ENCODE measurements at regions not wholly inside any gene's neighbourhood (a gene's known extent, or its start where the extent isn't known, plus 50 kb on each side); places are given as distances from the start of the nearest gene placed in this dataset.

DNA sequence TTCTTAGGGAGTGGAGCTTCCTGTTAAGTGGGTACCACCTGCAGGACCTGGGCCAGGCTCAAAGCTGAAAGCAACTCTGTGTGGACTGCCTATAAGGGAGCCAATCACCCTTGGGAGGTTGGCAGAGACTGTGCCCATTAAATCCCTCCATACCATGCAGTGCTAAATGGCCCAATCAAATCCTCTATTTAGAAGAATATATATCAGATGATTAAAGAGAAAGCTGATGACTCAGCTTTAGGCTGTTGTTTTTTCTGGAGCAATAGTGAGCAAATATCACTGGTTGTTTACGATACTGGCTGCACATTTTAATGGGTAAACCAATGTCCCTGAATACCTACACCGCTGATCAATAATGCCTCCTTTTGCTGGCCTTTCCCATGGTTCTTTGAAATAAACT is 101.3 kb downstream of the TMX1 start:
- Mint-ChIP-seq H3K27ac (ENCODE audit: unreplicated experiment) (no peak overlapping the region), H3K27me3 (ENCODE audit: unreplicated experiment) (no peaks in the 10 kb centered on the region), H3K4me3 (ENCODE audit: unreplicated experiment) (no peak overlapping the region), H3K36me3 (ENCODE audit: low read depth, unreplicated experiment) (peaks cover 4% of the 10 kb centered on the region), H3K4me1 (ENCODE audit: unreplicated experiment) (no peaks in the 10 kb centered on the region), H3K9me3 (ENCODE audit: unreplicated experiment) (peaks cover 9% of the 10 kb centered on the region)
- TF ChIP-seq, protein P1, sequence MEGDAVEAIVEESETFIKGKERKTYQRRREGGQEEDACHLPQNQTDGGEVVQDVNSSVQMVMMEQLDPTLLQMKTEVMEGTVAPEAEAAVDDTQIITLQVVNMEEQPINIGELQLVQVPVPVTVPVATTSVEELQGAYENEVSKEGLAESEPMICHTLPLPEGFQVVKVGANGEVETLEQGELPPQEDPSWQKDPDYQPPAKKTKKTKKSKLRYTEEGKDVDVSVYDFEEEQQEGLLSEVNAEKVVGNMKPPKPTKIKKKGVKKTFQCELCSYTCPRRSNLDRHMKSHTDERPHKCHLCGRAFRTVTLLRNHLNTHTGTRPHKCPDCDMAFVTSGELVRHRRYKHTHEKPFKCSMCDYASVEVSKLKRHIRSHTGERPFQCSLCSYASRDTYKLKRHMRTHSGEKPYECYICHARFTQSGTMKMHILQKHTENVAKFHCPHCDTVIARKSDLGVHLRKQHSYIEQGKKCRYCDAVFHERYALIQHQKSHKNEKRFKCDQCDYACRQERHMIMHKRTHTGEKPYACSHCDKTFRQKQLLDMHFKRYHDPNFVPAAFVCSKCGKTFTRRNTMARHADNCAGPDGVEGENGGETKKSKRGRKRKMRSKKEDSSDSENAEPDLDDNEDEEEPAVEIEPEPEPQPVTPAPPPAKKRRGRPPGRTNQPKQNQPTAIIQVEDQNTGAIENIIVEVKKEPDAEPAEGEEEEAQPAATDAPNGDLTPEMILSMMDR (IDR thresholded peaks at IDR 0.05; ENCODE audit: unreplicated experiment) = no peak
- no peak for DNase-seq (ENCODE audit: low spot score)

DNA sequence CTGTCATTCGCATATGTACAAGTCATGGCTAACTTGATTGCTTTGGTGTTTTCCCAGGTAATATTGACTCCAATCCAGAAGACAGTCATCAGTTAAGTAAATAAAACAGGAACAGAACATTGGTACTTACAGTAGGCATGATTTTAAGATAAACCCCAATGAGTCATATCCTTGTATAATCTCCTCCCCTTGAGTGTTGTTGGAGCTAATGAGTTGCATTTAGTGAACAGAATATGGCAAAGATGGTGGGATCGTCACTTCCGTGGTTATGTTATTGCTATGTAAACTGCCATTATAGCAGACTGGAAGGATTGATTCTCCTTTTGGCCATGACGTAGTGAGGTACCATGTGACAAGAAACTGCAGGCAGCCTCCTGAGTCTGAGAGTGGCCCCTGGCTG is 102.2 kb downstream of the TMX1 start:
- TF ChIP-seq, protein P1 (IDR thresholded peaks at IDR 0.05; ENCODE audit: unreplicated experiment) = no peak
- no peak overlapping the region for H3K27ac Mint-ChIP-seq (ENCODE audit: unreplicated experiment)
- peaks cover 9% of the 10 kb centered on the region for H3K9me3 Mint-ChIP-seq (ENCODE audit: unreplicated experiment)
- no peak overlapping the region for H3K4me3 Mint-ChIP-seq (ENCODE audit: unreplicated experiment)
- no peak for DNase-seq (ENCODE audit: low spot score)
- no peaks in the 10 kb centered on the region for H3K27me3 Mint-ChIP-seq (ENCODE audit: unreplicated experiment)
- peaks cover 4% of the 10 kb centered on the region for H3K36me3 Mint-ChIP-seq (ENCODE audit: low read depth, unreplicated experiment)
- no peaks in the 10 kb centered on the region for H3K4me1 Mint-ChIP-seq (ENCODE audit: unreplicated experiment)

DNA sequence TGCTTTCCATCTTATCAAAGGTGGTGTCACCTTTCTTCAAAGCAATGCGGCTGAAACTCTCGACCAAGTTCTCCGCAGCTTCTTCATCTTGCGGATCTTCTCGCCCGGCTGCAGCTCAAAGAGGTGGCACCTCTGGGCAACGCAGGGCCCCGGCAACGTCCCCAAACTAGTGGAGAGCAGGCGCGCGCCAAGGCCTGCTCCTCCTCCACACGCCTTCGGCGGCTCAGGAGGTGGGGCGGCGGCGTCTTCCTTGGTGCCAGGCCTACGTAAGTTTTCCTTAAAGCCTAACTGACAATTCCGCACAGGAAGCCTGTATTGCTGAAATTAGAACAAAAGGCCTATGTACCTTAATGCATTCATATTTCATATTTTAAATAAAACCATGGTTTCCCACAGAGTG is 112.0 kb downstream of the TMX1 start:
- Mint-ChIP-seq H3K36me3 (ENCODE audit: low read depth, unreplicated experiment) (peaks cover 3% of the 10 kb centered on the region), H3K4me3 (ENCODE audit: unreplicated experiment) (no peak overlapping the region), H3K27me3 (ENCODE audit: unreplicated experiment) (no peaks in the 10 kb centered on the region), H3K9me3 (ENCODE audit: unreplicated experiment) (peaks cover 4% of the 10 kb centered on the region), H3K27ac (ENCODE audit: unreplicated experiment) (no peak overlapping the region), H3K4me1 (ENCODE audit: unreplicated experiment) (no peaks in the 10 kb centered on the region)
- TF ChIP-seq, protein P1 (IDR thresholded peaks at IDR 0.05; ENCODE audit: unreplicated experiment) = no peak
- DNase-seq (ENCODE audit: low spot score) = no peak

DNA sequence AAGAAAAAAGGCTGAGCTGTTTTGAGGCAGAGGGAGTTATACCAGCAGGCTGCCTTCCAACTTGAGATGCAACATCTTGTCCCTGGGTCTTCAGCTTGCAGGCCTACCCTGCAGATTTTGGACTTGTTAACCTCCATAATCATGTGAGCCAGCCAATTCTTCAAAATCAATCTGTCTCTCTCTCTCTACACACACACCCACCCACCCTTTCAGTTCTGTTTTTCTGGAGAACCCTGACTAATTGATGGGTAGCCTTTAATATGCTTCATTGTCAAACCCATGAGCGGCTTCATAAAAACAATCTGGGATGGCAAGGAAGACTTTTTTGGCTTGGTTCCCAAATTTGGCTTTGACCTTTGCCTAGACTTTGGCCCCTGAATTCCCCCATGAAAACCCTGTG is 113.9 kb downstream of the TMX1 start:
- Mint-ChIP-seq H3K27ac (ENCODE audit: unreplicated experiment) (no peak overlapping the region), H3K27me3 (ENCODE audit: unreplicated experiment) (no peaks in the 10 kb centered on the region), H3K36me3 (ENCODE audit: low read depth, unreplicated experiment) (no peaks in the 10 kb centered on the region), H3K9me3 (ENCODE audit: unreplicated experiment) (no peaks in the 10 kb centered on the region), H3K4me1 (ENCODE audit: unreplicated experiment) (no peaks in the 10 kb centered on the region), H3K4me3 (ENCODE audit: unreplicated experiment) (no peak overlapping the region)
- TF ChIP-seq, protein P1 (IDR thresholded peaks at IDR 0.05; ENCODE audit: unreplicated experiment) = no peak
- no peak for DNase-seq (ENCODE audit: low spot score)

DNA sequence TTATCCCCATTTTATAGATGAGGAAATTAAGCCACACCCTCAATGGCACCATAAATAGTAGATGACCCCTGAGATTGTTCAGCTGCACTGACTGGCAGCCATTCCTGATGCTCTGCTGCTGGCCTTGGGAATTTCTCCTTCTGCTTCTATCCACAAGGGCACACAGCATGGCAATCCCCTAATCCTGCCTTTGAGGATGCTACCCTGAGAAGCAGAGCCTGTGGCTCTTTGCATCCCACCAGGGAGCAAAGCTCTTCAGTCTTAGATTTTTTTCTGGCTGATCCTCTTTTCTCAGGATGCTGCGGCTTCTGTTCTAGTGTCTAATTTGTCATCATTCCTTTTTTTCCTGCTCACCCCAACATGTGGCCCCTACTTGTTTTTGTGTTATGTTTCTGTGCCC is 114.8 kb downstream of the TMX1 start:
- Mint-ChIP-seq H3K27me3 (ENCODE audit: unreplicated experiment) (no peaks in the 10 kb centered on the region), H3K4me3 (ENCODE audit: unreplicated experiment) (no peak overlapping the region), H3K4me1 (ENCODE audit: unreplicated experiment) (no peaks in the 10 kb centered on the region), H3K27ac (ENCODE audit: unreplicated experiment) (no peak overlapping the region), H3K9me3 (ENCODE audit: unreplicated experiment) (no peaks in the 10 kb centered on the region), H3K36me3 (ENCODE audit: low read depth, unreplicated experiment) (no peaks in the 10 kb centered on the region)
- DNase-seq (ENCODE audit: low spot score) = no peak
- TF ChIP-seq, protein P1 (IDR thresholded peaks at IDR 0.05; ENCODE audit: unreplicated experiment) = no peak

All from endothelial cell (in vitro differentiated cells).